Kidney capillary endothelial cell (primary cell): ENCODE measurements at regions not wholly inside any gene's neighbourhood (a gene's known extent, or its start where the extent isn't known, plus 50 kb on each side); places are given as distances from the start of the nearest gene placed in this dataset.

Source experiments
- DNase-seq: peaks from one replicate; pipeline ENCODE4 v3.0.0-alpha.2; 2018; ENCODE audit warnings: low spot score

GRCh38 chr2:22838461-22838860 lies 546.5 kb upstream of the KLHL29 start:
- no peak for DNase-seq

DNA sequence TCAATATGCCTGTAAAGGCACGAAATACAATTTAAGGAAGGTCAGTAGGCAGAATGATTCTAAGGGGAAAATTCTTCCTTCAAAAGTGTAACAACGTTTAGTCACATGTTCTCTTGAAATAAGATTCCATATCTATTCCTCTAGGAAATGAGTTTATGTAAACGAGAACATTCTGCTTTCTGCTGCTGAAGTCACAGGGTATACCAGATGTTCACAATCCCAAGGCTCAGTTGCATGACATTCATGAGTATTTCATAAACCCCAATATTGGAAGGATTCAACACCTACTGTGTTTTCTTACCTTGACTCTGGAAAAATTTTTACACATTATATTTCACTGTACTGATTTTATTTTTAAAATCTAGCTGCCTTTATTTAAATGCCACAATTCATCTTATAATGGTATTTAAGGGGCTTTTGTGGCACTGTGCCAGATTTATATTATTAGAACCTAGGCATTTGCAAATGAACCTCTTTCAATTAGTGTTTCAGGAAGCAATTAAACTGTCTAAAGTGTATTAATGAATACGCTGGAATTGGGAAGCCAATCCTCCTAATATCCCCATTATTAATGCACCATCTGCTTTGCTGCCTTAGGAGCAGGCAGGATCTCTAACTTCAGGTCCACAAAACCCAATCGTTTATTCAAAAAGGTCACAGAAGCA lies 542.6 kb upstream of the KLHL29 start:
- DNase-seq, result no peak

- DNase-seq, result no peak
These were observed 541.0 kb upstream of the KLHL29 start for GRCh38 chr2:22843919-22844537.

DNA sequence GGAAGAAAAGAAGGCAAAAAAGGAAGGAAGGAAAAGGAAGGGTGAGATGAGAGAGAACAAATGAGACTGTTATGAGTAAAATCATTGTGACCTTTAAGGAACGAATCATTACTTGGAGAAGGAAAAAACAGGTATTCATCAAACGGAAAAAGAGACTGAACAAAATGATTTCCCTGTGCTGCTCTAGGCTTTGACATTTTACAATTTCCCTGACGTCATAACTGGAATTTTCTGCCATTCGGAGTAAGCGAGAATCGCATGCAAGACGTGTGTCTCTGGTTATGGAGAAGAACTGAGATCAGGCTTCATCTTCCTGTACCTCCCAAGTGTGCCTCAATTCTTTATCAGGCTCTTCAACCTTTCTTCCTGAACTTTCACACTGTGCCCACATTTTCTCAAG lies 534.7 kb upstream of the KLHL29 start:
- no peak for DNase-seq

GRCh38 chr2:22854588-22854987 lies 530.4 kb upstream of the KLHL29 start:
- no peak for DNase-seq

GRCh38 chr2:22855081-22855480 lies 529.9 kb upstream of the KLHL29 start:
- DNase-seq, result no peak

GRCh38 chr2:22855761-22856184 lies 529.2 kb upstream of the KLHL29 start:
- DNase-seq, result no peak

- DNase-seq, result no peak
These were observed 517.0 kb upstream of the KLHL29 start for GRCh38 chr2:22867973-22868372.

GRCh38 chr2:22878121-22878520 lies 506.9 kb upstream of the KLHL29 start:
- no peak for DNase-seq

DNA sequence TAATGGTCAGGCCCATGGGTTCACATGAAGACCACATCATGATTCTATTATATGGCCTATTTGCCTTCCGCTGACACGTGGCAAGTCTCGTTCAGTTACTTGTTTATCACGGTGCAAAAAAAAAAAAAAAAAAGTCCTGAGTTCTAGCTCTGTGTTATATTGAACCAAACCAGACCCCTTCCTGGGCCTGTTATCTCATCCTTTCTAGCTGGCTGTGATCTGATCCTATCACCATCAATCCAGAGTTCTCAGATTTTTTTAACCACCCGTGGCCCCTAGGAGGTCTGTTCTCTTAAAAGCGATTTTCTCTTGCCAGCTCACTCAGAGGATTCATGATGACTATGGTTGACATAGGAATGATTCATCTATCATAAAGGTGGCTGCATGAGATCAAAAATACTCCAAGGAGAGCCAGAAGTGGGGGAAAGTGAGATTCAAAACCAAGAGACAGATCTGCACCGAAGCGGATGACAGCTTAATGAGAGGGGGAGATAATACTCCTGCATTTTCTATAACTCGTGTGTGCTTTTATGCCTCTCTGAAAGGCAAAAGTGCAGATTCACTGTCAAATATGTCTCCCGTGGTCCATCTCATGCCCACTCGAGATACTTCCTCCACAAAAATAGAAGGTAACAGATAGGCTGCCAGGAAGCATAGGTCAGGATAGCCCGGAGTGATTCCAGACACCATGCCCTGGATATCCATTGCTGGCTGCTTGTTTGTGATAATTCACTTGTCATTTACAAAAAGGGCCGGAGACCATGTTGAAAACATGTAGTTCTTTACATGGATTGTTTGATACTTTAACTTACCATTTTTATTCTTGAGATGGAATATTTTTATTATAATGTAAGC lies 505.7 kb upstream of the KLHL29 start:
- no peak for DNase-seq

- no peak for DNase-seq
These were observed 504.8 kb upstream of the KLHL29 start for GRCh38 chr2:22880161-22880560.

- DNase-seq, result no peak
These were observed 503.0 kb upstream of the KLHL29 start for GRCh38 chr2:22882011-22882410.

DNA sequence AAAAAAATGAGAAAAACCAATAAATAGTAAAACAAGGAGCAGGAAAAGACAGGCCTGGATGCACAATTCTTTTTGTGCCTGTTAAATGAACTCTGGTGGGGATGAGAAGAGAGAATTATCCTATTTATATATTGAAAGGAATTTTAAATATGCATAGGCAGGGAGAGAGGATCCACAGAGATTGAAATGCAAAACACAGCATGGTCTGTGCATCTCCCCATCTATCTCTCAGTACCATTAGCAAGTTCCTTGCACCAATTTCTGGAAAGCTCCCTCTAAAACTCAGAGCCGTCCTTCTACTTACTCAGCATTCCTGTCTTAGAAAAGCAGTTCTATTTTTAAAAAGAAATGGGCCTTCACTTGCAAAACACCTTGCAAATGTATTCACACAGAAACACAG lies 502.3 kb upstream of the KLHL29 start:
- no peak for DNase-seq

DNA sequence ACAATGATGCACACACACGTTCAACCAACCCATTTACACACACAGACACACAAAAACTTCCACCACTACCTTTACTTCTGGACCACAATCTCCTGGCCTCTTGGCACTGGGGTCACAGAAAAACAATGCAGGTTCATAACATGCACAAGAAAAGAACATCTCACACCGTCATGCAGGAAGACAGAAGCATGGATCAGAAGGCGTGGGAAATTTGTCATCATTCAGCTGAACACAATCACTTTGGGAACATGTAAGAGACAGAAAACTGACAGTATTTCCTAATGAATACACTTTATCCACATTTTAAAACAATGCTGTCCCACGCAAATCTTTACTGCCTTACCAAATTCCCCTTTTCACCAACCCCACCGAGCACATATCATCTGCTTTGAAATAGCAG lies 501.9 kb upstream of the KLHL29 start:
- no peak for DNase-seq

GRCh38 chr2:22885245-22885644 lies 499.7 kb upstream of the KLHL29 start:
- DNase-seq, result no peak

GRCh38 chr2:22887426-22887825 lies 497.6 kb upstream of the KLHL29 start:
- DNase-seq, result no peak

DNA sequence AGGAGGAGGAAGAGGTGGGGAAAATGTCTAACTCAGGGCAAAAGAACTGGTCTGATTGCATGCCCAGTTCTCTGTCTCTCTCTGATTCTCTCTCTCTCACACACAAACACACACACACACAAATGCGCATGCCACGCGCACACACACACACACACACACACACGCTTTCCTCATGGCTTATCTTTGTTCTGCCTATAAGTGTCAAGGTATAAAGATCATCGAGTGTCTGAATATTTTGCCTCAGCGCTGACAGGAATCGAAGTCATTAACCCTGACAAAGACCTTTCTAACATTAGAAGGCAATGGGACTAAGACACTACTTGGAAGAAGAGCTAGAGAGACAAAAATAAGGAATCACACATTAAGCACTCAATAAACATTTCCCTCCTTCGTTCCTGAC lies 497.1 kb upstream of the KLHL29 start:
- DNase-seq, result no peak

GRCh38 chr2:22890132-22890531 lies 494.8 kb upstream of the KLHL29 start:
- DNase-seq, result no peak

DNA sequence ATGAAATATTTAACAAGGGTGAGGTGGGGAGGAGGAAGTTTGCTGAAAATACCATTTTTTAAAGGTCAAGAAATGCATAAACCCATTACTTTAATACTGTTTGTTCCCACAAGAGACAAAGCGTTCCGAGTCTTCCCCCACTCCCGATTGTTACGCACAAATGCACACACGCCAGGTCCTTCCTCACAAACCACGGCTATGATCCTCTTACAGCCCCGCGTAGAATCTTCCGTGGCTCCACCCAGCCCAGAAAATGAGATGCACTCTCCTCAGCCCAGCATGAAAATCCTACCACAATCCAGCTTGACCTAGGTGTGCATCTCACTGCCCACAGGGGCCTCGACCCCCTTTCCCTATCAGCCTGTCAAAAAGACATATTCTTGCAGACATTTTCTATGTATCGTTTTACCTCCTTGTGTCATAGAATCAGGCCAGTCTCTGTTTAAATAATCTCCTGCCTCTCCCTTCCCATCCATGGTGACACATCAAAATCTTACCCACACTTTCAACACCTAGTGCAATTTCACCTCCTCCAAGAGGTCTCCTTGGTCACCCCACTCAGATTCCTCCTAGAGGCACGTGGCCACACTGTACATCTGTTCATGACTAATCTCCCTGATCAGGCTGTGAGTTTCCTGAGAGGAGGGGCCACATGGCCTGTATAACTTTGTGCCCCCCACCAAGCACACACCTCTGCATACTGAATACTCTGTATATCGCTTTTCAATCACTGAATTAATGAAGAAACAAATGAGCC lies 491.0 kb upstream of the KLHL29 start:
- DNase-seq, result no peak

DNA sequence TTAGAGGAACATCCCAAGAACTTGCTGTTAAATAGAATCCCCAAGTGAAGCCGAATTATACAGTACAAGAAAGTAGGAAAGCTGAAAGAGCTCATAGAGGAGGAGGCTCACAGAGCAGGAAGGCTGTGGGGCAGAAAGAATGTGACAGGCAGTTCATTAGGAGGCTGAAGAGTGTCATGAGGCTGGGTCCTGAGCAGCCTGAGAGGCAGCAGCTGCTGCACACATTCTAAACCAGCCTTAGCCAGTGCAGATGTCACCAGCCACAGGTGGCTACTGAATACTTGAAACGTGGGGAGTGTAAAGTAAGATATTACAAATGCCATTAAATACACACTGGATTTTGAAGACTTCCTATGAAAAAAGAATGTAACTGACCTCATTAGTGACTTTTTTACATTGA lies 490.2 kb upstream of the KLHL29 start:
- no peak for DNase-seq

DNA sequence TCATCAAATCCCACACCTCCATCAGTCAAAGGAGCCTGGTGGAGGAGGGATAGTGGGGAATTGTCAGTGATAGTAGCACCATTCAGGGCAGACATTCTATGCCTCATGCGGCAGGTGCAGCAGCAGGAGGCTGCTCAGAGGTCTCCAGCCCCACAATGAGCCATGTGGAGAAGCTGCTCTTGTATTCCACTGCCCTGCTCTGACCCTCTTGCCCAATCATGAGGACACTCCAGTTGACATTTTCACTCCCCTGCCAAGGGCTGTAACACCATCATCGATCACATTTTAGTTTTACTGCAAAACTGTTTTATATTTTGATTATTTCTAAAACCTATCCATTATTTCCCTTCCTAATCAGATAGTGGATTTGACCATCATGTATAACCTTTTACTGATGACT lies 487.6 kb upstream of the KLHL29 start:
- DNase-seq, result no peak

DNA sequence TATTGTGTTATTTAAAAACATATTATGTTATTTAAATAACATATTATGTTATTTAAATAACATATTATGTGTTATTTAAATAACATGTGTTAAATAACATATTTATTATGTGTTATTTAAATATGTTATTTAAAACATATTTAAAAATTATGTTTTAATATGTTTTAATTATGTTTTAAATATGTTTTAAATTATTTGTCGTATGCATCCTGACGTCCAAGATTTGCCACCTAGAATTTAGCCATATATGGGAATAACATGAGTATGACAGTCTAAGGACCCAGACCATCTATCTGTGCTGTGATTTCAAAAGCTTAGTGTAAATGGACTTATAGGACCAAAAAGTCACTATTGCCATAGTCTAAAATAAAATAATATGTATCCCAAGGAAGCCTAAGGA lies 484.3 kb upstream of the KLHL29 start:
- no peak for DNase-seq
